KBM-7 (cell line): ENCODE measurements at regions not wholly inside any gene's neighbourhood (a gene's known extent, or its start where the extent isn't known, plus 50 kb on each side); places are given as distances from the start of the nearest gene placed in this dataset.

ENCODE experiments used
- DNase-seq: peaks from one replicate; pipeline ENCODE4 v3.0.0-alpha.2; 2015
- in situ Hi-C: fragments of 300-500 bp; cut with MboI; formaldehyde crosslinking; loops from 2 replicates; pipeline ENCODE4 v1.14.3; 2020; ENCODE audit warnings: low sequenced_read_pairs, low pct_unique_long_range_greater_than_20kb, mixed read lengths

DNA sequence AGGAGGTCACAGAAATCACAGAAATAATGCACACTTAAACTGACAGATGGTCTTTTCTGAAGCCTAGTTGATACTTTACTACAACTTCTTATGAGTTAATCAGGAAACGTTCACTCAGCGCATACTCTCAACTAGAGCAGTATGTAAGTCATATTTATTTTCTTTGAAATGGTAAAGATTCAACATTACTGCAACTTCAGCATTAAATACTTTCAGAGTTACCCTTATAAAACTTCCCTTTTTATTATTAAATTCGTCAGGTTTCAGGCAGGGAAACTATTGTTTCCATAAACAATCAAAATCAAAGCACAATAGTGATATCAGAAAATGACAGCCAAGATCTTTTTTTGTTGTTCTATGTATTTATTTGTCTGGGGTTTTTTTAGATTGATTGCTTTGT, 222.6 kb upstream of the RND3 start:
- in situ Hi-C loops = no loop called here
- no peak for DNase-seq

DNA sequence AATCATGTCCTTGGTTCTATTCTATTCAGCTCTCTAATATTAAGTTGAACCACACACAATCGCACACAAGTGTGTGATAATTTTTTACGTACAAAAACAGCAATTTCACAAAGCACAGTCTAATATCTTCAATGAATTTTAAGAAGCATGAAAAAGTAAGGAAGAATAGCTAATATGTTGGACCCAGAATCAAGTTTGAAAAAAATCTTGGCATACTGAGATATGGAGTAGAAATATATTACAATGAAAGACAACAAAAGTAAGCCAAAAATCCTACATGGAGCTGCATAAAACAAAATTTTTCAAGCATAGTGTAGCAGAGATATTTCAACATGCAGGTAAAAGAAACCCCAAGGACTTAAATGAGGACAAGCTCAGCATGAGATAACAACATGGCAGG, 219.1 kb upstream of the RND3 start:
- in situ Hi-C loops = no loop called here
- no peak for DNase-seq

GRCh38 chr2:150705767-150706166, 218.3 kb upstream of the RND3 start:
- in situ Hi-C loops = no loop called here

DNA sequence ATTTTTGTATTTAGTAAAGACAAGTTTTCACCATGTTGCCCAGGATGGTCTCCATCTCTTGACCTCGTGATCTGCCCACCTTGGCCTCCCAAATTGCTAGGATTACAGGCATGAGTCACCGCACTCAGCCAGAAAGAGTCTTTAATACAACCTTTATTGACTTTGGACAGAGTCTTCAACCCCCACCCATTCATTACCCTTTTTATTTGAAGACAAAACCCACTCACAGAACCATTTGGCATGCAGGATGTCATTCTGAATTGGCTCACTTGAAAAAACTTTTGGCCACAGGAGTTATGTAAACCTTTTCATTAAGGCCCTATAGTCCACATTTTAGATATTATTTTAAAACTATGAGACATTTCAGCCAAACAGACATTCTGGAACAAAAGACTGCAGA, 217.9 kb upstream of the RND3 start:
- in situ Hi-C loops = no loop called here
- DNase-seq = no peak

More at GRCh38 chr2:150705767-150706166, 218.3 kb upstream of the RND3 start:
- no peak for DNase-seq

- in situ Hi-C loops = no loop called here
- DNase-seq = no peak
These were observed 215.3 kb upstream of the RND3 start for GRCh38 chr2:150702791-150703190.

- no peak for DNase-seq
- in situ Hi-C loops = no loop called here
These were observed 213.5 kb upstream of the RND3 start for GRCh38 chr2:150700666-150701580.

DNA sequence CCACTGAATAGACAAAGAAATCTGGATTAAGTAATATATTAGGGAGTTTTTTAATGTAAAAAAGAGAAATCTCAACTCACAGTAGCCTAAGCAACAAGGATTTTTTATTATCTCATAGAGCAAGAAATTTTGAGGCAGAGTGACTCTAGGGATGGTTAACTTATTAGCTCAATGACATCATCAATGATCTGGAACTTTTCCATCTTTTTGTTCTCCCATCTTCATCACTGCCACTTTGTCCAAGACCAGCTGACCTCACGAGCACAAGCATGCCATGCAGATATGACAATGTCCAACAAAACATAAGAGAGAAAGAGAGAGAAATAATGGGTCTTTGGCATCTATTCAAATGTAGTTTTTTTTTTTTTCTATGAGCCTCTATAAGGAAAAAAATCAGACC, 211.8 kb upstream of the RND3 start:
- DNase-seq = no peak
- in situ Hi-C loops = no loop called here

- in situ Hi-C loops = no loop called here
- no peak for DNase-seq
These were observed 210.7 kb upstream of the RND3 start for GRCh38 chr2:150698016-150698661.

DNA sequence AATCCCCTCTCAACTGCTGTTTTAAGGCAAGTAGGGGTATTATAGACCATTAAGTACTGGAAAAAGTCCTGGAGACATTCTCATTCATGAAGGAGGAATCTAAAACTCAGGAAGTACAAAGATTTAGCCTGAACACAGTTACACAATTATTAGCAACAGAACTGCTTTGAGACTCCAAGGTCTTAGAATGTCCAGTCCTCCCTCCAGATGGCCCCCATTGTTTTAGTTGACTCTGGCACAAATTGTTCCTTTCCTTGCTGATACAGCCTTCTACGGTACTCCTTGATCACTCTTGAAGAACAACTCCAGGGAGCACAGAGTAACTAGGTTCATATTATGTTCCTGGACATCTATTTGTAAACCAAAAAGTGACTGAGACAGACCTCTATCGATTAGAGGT, 210.1 kb upstream of the RND3 start:
- DNase-seq = no peak
- in situ Hi-C loops = no loop called here

DNA sequence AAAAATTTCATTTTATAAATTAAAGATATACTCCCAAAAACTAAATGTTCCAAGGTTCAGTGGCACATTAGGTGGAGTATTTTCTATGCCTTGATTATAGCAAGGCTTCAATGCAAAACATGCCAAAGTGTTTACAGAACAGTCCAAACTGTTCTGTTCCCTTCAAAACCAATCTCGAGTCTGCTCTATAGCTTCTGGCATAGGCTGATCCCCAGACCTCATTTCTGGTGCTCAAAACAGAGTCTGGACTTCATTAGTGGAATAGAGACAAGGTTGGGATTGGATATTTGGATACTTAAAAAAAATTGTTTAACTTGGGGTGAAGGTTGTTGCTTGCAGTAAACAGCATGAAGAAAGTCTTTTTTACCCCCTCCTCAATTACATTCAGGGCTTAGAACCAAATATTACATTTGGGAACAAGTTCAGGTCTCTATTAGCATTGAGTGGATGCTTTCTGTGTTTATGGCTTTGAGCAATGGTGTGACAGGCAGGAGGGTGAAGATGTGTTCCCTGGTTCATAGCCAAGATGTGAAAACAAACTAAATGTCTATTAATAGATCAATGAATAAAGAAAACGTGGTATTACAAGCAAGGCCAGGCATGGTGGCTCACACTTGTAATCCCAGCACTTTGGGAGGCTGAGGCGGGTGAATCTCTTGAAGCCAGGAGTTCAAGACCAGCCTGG, 208.1 kb upstream of the RND3 start:
- DNase-seq = no peak
- in situ Hi-C loops = no loop called here

DNA sequence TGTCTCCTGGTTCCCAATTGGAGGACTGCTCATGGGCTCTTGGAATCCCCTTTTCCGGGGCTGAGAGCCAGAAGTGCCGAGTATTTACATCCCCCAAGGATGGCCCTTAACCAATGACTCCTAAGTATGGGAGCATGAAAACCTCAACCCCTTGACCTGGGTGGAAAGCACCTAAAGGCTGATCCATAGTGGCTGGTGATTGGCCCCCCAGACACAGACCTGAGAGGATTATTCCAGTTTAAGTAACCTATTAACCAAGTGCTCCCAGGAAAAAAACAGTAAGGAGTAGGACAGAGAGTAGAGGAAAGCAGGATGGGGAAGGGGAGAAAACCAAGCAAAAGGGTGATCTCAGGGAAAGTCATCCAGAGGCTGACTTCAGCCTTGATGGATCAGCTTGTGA, 206.1 kb upstream of the RND3 start:
- DNase-seq = no peak
- in situ Hi-C loops = no loop called here

- DNase-seq = no peak
- in situ Hi-C loops = no loop called here
These were observed 203.4 kb upstream of the RND3 start for GRCh38 chr2:150690870-150691269.

DNA sequence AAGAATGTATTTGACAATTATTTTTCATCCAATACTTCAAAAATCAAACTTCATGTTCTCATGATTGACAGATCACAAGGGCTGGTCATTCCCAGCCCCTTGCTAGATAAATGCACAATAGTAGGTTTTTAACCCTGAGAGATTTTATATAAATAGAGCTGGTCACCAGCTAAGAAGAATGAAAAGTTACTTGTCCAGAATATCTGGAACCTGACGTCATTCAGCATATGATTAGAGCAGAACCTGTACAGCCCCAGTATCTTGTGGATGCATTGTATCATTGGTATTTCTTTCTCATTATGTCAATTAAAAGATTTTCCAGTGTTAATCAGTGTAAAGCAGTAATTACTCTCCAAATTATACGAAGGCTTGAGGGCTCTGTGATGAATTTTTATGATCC, 202.8 kb upstream of the RND3 start:
- in situ Hi-C loops = no loop called here
- no peak for DNase-seq

GRCh38 chr2:150689590-150689989, 202.1 kb upstream of the RND3 start:
- in situ Hi-C loops = no loop called here
- DNase-seq = no peak

GRCh38 chr2:150688016-150688415, 200.5 kb upstream of the RND3 start:
- in situ Hi-C loops = no loop called here

DNA sequence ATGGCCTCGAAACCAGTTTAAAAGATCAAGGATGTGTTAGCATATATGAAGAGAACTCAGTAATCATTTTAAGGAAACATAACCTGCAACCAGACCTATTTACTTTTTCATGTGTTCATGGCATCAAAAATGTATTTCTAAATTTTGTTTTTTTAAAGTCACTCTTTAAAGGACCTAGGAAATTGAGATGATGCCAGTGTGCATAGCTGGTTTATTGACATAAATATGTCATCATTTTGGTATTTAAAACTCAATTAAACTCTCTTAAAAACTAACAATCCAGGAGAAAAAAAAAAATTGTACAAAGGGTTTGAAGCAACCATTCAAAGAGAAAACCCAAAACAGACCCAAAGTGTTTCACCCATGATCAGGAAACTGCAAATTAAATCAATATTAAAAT, 198.9 kb upstream of the RND3 start:
- no peak for DNase-seq
- in situ Hi-C loops = no loop called here

More at GRCh38 chr2:150688016-150688415, 200.5 kb upstream of the RND3 start:
- no peak for DNase-seq

GRCh38 chr2:150681120-150681804, 193.8 kb upstream of the RND3 start:
- in situ Hi-C loops = no loop called here
- no peak for DNase-seq

- in situ Hi-C loops = no loop called here
- no peak for DNase-seq
These were observed 192.1 kb upstream of the RND3 start for GRCh38 chr2:150679456-150680120.

GRCh38 chr2:150677551-150677950, 190.1 kb upstream of the RND3 start:
- in situ Hi-C loops = no loop called here
- no peak for DNase-seq
